Neural progenitor cell (in vitro differentiated cells): ENCODE measurements at regions not wholly inside any gene's neighbourhood (a gene's known extent, or its start where the extent isn't known, plus 50 kb on each side); places are given as distances from the start of the nearest gene placed in this dataset.

Source experiments
- CTCF ChIP-seq: fragments of 200-600 bp; sonication (generic); IDR thresholded peaks from 2 replicates; pipeline ENCODE4 v1.5.1; 2017; ENCODE audit warnings: antibody characterized with exemption, mild to moderate bottlenecking
- EZH2 ChIP-seq: fragments of 200-600 bp; sonication (generic); IDR thresholded peaks from 2 replicates; pipeline ENCODE4 v1.6.1; 2017; ENCODE audit warnings: antibody characterized with exemption, mild to moderate bottlenecking, moderate library complexity
- EZH2phosphoT487 ChIP-seq: fragments of 200-600 bp; sonication (generic); IDR thresholded peaks from 2 replicates; pipeline ENCODE4 v1.6.1; 2017; ENCODE audit warnings: antibody characterized with exemption

DNA sequence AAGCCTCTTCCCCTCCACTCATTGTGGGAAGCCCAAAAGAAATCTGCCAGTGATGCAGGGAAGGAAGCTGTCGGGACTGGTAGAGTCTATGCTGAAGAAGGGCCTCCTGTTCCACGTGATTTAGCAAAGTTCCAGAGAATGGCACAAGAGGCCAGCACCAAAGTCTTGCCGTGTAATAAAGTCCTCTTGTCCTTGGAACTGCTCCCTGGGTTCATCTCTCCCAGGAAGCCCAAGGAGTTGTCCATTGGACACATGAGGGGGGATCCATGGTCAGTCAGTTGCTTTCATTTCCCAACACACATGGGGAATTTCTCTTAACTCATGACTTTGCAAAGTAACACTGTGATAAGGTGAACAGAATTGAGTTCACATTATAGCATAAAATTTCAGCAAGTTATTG lies 116.1 kb upstream of the RAB4A start:
- no peak for TF ChIP-seq CTCF
- TF ChIP-seq EZH2: no peak
- TF ChIP-seq EZH2phosphoT487: no peak
